ENCODE measurements at regions not wholly inside any gene's neighbourhood (a gene's known extent, or its start where the extent isn't known, plus 50 kb on each side); places are given as distances from the start of the nearest gene placed in this dataset.

DNA sequence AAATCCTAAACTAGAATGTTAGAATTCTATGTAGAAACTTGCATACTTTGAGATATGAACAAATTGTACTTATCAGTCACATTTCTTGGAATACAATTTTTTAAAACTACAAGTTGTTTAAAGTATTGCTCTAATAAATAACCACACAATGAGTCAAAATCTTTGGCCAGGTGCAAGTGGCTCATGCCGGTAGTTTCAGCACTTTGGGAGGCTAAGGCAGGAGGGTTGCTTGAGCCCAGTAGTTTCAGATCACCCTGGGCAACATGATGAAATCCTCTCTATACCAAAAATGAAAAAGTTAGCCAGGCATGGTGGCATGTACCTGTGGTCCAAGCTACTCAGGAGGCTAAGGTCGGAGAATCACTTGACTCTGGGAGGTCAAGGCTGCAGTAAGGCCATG, 257.8 kb downstream of the COX7C start:
- Histone ChIP-seq H3K27me3 (no peaks in the 10 kb centered on the region), H3K9ac (ENCODE audit: low read depth in 2 of 2, low read length in 2 of 2) (no peak overlapping the region), H3K9me3 (no peaks in the 10 kb centered on the region), H3K4me1 (no peaks in the 10 kb centered on the region), H3K36me3 (no peaks in the 10 kb centered on the region), H3K4me3 (no peak overlapping the region), H3K27ac (no peak overlapping the region)
- intact Hi-C loops (cut with DNase I) = no loop called here
- TF ChIP-seq, protein P1, sequence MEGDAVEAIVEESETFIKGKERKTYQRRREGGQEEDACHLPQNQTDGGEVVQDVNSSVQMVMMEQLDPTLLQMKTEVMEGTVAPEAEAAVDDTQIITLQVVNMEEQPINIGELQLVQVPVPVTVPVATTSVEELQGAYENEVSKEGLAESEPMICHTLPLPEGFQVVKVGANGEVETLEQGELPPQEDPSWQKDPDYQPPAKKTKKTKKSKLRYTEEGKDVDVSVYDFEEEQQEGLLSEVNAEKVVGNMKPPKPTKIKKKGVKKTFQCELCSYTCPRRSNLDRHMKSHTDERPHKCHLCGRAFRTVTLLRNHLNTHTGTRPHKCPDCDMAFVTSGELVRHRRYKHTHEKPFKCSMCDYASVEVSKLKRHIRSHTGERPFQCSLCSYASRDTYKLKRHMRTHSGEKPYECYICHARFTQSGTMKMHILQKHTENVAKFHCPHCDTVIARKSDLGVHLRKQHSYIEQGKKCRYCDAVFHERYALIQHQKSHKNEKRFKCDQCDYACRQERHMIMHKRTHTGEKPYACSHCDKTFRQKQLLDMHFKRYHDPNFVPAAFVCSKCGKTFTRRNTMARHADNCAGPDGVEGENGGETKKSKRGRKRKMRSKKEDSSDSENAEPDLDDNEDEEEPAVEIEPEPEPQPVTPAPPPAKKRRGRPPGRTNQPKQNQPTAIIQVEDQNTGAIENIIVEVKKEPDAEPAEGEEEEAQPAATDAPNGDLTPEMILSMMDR (IDR thresholded peaks at IDR 0.05) = no peak
- no peak for DNase-seq

GRCh38 chr5:86878250-86878649, 260.5 kb downstream of the COX7C start:
- H3K4me1 ChIP-seq = no peaks in the 10 kb centered on the region
- no peaks in the 10 kb centered on the region for H3K9me3 ChIP-seq
- TF ChIP-seq, protein P1 (IDR thresholded peaks at IDR 0.05) = no peak
- H3K9ac ChIP-seq (ENCODE audit: low read depth in 2 of 2, low read length in 2 of 2) = no peak overlapping the region
- no peaks in the 10 kb centered on the region for H3K27me3 ChIP-seq
- no peak for DNase-seq
- no peak overlapping the region for H3K27ac ChIP-seq
- intact Hi-C loops (cut with DNase I) = no loop called here
- no peaks in the 10 kb centered on the region for H3K36me3 ChIP-seq
- H3K4me3 ChIP-seq = no peak overlapping the region

DNA sequence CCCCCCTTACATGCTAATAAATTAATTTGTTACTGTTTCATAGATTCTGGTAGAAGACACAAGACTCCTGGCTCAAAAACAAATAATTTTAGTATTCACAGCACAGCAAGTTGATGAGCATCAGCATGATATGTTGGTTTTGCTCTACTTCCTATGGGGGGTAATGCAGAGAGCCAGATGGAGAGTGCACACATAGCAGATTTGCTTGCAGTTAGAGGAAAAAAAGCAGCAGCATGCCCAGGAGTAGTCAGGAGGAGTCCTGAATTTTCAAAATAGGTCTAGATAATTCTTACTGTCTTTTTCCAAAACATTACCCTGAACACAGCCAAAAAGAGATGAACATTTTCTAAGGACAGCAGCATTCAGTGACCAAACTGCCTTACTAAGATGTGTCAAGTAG, 261.3 kb downstream of the COX7C start:
- no peak for DNase-seq
- Histone ChIP-seq H3K27me3 (no peaks in the 10 kb centered on the region), H3K4me1 (no peaks in the 10 kb centered on the region), H3K9ac (ENCODE audit: low read depth in 2 of 2, low read length in 2 of 2) (no peak overlapping the region), H3K4me3 (no peak overlapping the region), H3K9me3 (no peaks in the 10 kb centered on the region), H3K36me3 (no peaks in the 10 kb centered on the region), H3K27ac (no peak overlapping the region)
- intact Hi-C loops (cut with DNase I) = no loop called here
- TF ChIP-seq, protein P1 (IDR thresholded peaks at IDR 0.05) = no peak

GRCh38 chr5:86880344-86880743, 262.6 kb downstream of the COX7C start:
- H3K27ac ChIP-seq = no peak overlapping the region
- H3K36me3 ChIP-seq = no peaks in the 10 kb centered on the region
- no peak overlapping the region for H3K9ac ChIP-seq (ENCODE audit: low read depth in 2 of 2, low read length in 2 of 2)
- H3K4me3 ChIP-seq = no peak overlapping the region
- H3K9me3 ChIP-seq = no peaks in the 10 kb centered on the region
- no peak for DNase-seq
- no peaks in the 10 kb centered on the region for H3K4me1 ChIP-seq
- H3K27me3 ChIP-seq = no peaks in the 10 kb centered on the region
- intact Hi-C loops (cut with DNase I) = loop anchor here (10.0 kb wide), 1 partner anchor 494 kb away; no protein-coding TSS in a partner anchor
- TF ChIP-seq, protein P1 (IDR thresholded peaks at IDR 0.05) = no peak

DNA sequence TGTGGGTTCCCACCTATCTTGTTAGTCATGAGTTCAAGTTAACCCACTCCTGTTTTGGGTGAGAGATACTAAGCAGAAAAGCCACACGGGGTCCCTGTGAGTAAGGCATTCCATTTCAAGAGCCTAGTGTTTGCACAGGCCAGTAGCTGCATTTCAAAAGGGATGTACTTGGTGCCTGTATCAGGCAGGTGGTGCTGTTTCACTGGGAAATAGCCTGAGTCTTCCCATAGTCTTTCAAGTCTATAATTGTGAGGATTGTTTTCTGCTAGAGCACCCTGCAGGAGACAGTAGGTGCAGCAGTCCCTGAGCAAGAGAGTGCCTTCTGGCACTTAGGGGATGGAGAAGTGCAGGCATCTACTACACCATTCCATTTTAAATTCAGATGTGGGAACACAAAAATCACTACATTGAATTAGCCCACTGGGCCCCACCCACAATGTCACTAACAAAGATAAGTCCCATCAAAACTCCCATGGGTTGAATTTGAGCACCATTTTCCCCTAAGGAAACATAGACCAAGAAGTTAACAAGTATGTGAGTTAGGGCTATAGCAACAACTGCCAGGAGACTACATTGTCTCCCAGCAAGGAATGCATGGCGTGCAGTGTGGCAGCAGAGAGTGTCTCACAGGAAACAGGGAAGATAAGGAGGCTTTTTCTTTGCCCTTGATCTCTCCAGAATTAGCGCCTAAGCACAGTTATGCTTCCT, 263.2 kb downstream of the COX7C start:
- intact Hi-C loops (cut with DNase I) = loop anchor here (10.0 kb wide), 1 partner anchor 494 kb away; no protein-coding TSS in a partner anchor
- Histone ChIP-seq H3K4me1 (no peaks in the 10 kb centered on the region), H3K36me3 (no peaks in the 10 kb centered on the region), H3K27me3 (no peaks in the 10 kb centered on the region), H3K9ac (ENCODE audit: low read depth in 2 of 2, low read length in 2 of 2) (no peak overlapping the region), H3K4me3 (no peak overlapping the region), H3K9me3 (no peaks in the 10 kb centered on the region), H3K27ac (no peak overlapping the region)
- TF ChIP-seq, protein P1 (IDR thresholded peaks at IDR 0.05) = peak; percentile 43
- DNase-seq = peak; percentile 30
